HG03039 (cell line): ENCODE measurements at regions not wholly inside any gene's neighbourhood (a gene's known extent, or its start where the extent isn't known, plus 50 kb on each side); places are given as distances from the start of the nearest gene placed in this dataset.
"Not testable (repeated sequence)": the region's sequence is repeated elsewhere in the genome, so short reads cannot be mapped to it uniquely, and the experiment has no call there.

Experiments
- ATAC-seq: cut with Tn5 transposase; IDR thresholded peaks from one replicate; pipeline ENCODE4 v1.9.1; 2021; ENCODE audit warnings: mild to moderate bottlenecking, moderate library complexity; ENCODE audit not compliant: unreplicated experiment

GRCh38 chr6:90375681-90376439, 79.2 kb upstream of the BACH2 start:
- no peak for ATAC-seq

- no peak for ATAC-seq
These were observed 77.6 kb upstream of the BACH2 start for GRCh38 chr6:90374201-90374600.

GRCh38 chr6:90372885-90373284, 76.2 kb upstream of the BACH2 start:
- no peak for ATAC-seq

- ATAC-seq: no peak
These were observed 75.8 kb upstream of the BACH2 start for GRCh38 chr6:90372450-90372849.

GRCh38 chr6:90370493-90370959, 73.9 kb upstream of the BACH2 start:
- ATAC-seq: no peak

GRCh38 chr6:90369651-90370050, 73.0 kb upstream of the BACH2 start:
- ATAC-seq: no peak

- peak; percentile 99 for ATAC-seq
These were observed 72.4 kb upstream of the BACH2 start for GRCh38 chr6:90369024-90369519.

- no peak for ATAC-seq
These were observed 72.0 kb upstream of the BACH2 start for GRCh38 chr6:90368601-90369000.

- no peak for ATAC-seq
These were observed 71.4 kb upstream of the BACH2 start for GRCh38 chr6:90368001-90368400.

- no peak for ATAC-seq
These were observed 69.0 kb upstream of the BACH2 start for GRCh38 chr6:90365565-90366219.

GRCh38 chr6:90365002-90365401, 68.4 kb upstream of the BACH2 start:
- no peak for ATAC-seq

- no peak for ATAC-seq
These were observed 67.6 kb upstream of the BACH2 start for GRCh38 chr6:90364286-90364685.

GRCh38 chr6:90362318-90362717, 65.7 kb upstream of the BACH2 start:
- no peak for ATAC-seq

- no peak for ATAC-seq
These were observed 64.5 kb upstream of the BACH2 start for GRCh38 chr6:90361174-90361573.

- not testable (repeated sequence) for ATAC-seq
These were observed 61.6 kb upstream of the BACH2 start for GRCh38 chr6:90358036-90358770.

GRCh38 chr6:90356012-90356421, 59.4 kb upstream of the BACH2 start:
- no peak for ATAC-seq

- ATAC-seq: no peak
These were observed 58.3 kb upstream of the BACH2 start for GRCh38 chr6:90354961-90355360.

- ATAC-seq: no peak
These were observed 55.1 kb upstream of the BACH2 start for GRCh38 chr6:90351696-90352095.

- ATAC-seq: no peak
These were observed 54.3 kb upstream of the BACH2 start for GRCh38 chr6:90350689-90351554.

- no peak for ATAC-seq
These were observed 50.8 kb upstream of the BACH2 start for GRCh38 chr6:90347411-90347851.

- no peak for ATAC-seq
These were observed 50.1 kb upstream of the BACH2 start for GRCh38 chr6:90346729-90347128.
